Embryonic facial prominence (tissue), 1 donor: ENCODE measurements at regions not wholly inside any gene's neighbourhood (a gene's known extent, or its start where the extent isn't known, plus 50 kb on each side); places are given as distances from the start of the nearest gene placed in this dataset.

ENCODE experiments used
- DNase-seq: peaks from one replicate; pipeline ENCODE4 v3.0.0-alpha.2; 2016; ENCODE audit errors: extremely low spot score

- no peak for DNase-seq
These were observed 190.2 kb upstream of the KCNJ16 start for GRCh38 chr17:69884846-69885245.

GRCh38 chr17:69898601-69899000, 176.4 kb upstream of the KCNJ16 start:
- no peak for DNase-seq

GRCh38 chr17:69900101-69900500, 174.9 kb upstream of the KCNJ16 start:
- no peak for DNase-seq

GRCh38 chr17:69900829-69901228, 174.2 kb upstream of the KCNJ16 start:
- DNase-seq, result no peak

- no peak for DNase-seq
These were observed 168.7 kb upstream of the KCNJ16 start for GRCh38 chr17:69906306-69906705.

- DNase-seq, result peak; percentile 51
These were observed 167.7 kb upstream of the KCNJ16 start for GRCh38 chr17:69907132-69907847.

- DNase-seq, result no peak
These were observed 166.2 kb upstream of the KCNJ16 start for GRCh38 chr17:69908626-69909368.

GRCh38 chr17:69909389-69909788, 165.6 kb upstream of the KCNJ16 start:
- no peak for DNase-seq

- no peak for DNase-seq
These were observed 162.2 kb upstream of the KCNJ16 start for GRCh38 chr17:69912805-69913204.

- no peak for DNase-seq
These were observed 161.8 kb upstream of the KCNJ16 start for GRCh38 chr17:69913216-69913615.

- DNase-seq, result no peak
These were observed 161.4 kb upstream of the KCNJ16 start for GRCh38 chr17:69913616-69914015.

GRCh38 chr17:69914520-69914919, 160.5 kb upstream of the KCNJ16 start:
- no peak for DNase-seq

- no peak for DNase-seq
These were observed 158.3 kb upstream of the KCNJ16 start for GRCh38 chr17:69916761-69917160.

- DNase-seq, result no peak
These were observed 156.9 kb upstream of the KCNJ16 start for GRCh38 chr17:69918164-69918563.

GRCh38 chr17:69919789-69920188, 155.2 kb upstream of the KCNJ16 start:
- DNase-seq, result no peak

- DNase-seq, result no peak
These were observed 154.0 kb upstream of the KCNJ16 start for GRCh38 chr17:69921046-69921445.

- DNase-seq, result no peak
These were observed 146.4 kb upstream of the KCNJ16 start for GRCh38 chr17:69928611-69929010.

- no peak for DNase-seq
These were observed 138.0 kb upstream of the KCNJ16 start for GRCh38 chr17:69936996-69937395.

- DNase-seq, result no peak
These were observed 132.0 kb upstream of the KCNJ16 start for GRCh38 chr17:69943058-69943457.

GRCh38 chr17:69944406-69944805, 130.6 kb upstream of the KCNJ16 start:
- DNase-seq, result no peak

- DNase-seq, result peak; percentile 40
These were observed 129.3 kb upstream of the KCNJ16 start for GRCh38 chr17:69945698-69946185.

- DNase-seq, result no peak
These were observed 127.8 kb upstream of the KCNJ16 start for GRCh38 chr17:69947027-69947759.
